ENCODE measurements at regions not wholly inside any gene's neighbourhood (a gene's known extent, or its start where the extent isn't known, plus 50 kb on each side); places are given as distances from the start of the nearest gene placed in this dataset.
A peak's percentile ranks its signal among the peaks of the same experiment; 100 is the strongest.
"Not testable (repeated sequence)": the region's sequence is repeated elsewhere in the genome, so short reads cannot be mapped to it uniquely, and the experiment has no call there.

DNA sequence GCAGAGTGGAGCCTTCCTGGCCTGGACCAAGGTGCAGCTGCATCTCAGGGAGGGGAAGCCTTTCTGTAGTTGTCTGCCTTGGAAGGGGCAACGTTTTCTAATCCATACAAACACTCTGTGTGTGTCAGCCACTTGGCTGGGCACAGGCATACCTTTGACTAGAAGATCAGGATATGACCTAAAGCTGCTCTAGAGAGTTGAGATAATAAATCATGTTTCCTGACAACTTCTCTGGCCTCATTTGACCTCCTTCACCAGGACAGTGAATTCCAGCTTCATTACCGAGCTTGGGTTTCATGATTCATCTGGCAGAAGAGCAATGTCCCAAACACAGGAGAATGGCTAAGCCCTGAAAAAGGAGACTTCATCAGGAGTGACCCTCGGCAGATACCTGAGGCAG, 89.6 kb upstream of the KIT start:
- peak; percentile 67 for DNase-seq (ENCODE audit: insufficient read length, low spot score)

GRCh38 chr4:54570822-54571221, 86.9 kb upstream of the KIT start:
- FAIRE-seq, result no peak
- no peak for DNase-seq (ENCODE audit: insufficient read length, low spot score)

More for the DNA sequence above, 89.6 kb upstream of the KIT start:
- no peak for FAIRE-seq

DNA sequence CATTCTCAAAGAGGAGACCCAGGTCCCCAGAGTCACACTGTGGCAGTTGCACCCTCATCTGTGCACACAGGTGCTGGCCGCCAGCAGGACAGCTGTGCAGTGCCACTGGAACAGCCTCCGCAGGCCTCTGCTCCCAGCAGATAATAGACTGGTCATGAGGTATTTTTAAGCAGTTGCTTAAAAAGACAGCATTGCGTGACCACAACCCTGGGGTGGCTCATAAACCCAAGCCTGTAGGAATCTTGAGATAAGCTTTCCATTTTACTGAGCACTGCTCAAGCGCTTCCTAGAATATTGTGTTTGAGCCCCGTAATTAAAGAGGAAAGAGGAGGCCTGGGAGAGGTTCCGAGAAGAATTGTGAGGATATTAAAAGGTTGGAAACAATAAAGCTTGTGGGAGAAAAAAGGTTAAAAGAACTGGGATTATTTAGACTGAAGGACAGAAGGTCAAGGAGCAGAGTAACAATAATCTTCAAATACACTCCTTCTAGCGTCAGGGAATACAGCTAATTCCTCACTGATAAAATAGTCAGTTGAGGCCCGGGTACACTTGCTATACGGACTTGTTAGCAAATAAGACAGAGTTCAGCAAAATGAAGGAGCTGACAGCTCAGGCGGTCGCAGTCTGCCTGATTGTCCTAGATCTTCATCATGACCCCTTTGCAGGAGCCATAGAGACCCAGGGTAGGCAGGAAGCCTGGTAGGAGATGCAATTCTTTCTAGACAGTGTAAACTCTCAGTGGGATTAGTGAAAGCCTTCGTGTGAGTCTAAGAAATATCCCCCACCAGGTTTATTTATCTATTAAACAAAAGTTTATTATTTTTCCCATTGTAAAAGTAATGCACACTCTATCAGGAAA, 86.2 kb upstream of the KIT start:
- DNase-seq (ENCODE audit: insufficient read length, low spot score) (no peak), FAIRE-seq (no peak)

DNA sequence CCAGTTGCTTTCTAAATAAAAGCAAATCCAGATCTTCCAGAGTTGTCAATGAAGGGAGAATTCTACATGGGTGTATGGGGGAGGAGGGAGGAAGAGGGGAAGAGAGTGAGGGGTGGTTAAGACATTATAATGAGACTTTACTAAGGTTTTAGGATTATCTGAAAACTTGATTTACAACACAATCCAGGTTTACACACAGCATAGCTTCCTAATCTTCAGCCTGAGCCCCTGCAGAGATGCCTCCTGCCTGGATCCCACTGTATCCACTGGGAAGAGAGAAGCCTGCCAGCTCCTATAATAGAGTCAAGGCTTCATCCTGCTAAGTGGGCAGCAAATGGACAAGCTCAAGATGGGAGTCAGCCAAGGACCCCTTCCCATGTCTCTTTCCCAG, 85.6 kb upstream of the KIT start:
- DNase-seq (ENCODE audit: insufficient read length, low spot score) (no peak), FAIRE-seq (no peak)

GRCh38 chr4:54574500-54574899, 83.3 kb upstream of the KIT start:
- DNase-seq (ENCODE audit: insufficient read length, low spot score) (no peak), FAIRE-seq (no peak)

GRCh38 chr4:54575919-54576318, 81.8 kb upstream of the KIT start:
- no peak for FAIRE-seq

GRCh38 chr4:54581807-54582206, 76.0 kb upstream of the KIT start:
- FAIRE-seq, result no peak
- no peak for DNase-seq (ENCODE audit: insufficient read length, low spot score)

More at GRCh38 chr4:54575919-54576318, 81.8 kb upstream of the KIT start:
- DNase-seq (ENCODE audit: insufficient read length, low spot score), result no peak

- no peak for DNase-seq (ENCODE audit: insufficient read length, low spot score)
- FAIRE-seq, result no peak
These were observed 72.3 kb upstream of the KIT start for GRCh38 chr4:54585321-54586000.

DNA sequence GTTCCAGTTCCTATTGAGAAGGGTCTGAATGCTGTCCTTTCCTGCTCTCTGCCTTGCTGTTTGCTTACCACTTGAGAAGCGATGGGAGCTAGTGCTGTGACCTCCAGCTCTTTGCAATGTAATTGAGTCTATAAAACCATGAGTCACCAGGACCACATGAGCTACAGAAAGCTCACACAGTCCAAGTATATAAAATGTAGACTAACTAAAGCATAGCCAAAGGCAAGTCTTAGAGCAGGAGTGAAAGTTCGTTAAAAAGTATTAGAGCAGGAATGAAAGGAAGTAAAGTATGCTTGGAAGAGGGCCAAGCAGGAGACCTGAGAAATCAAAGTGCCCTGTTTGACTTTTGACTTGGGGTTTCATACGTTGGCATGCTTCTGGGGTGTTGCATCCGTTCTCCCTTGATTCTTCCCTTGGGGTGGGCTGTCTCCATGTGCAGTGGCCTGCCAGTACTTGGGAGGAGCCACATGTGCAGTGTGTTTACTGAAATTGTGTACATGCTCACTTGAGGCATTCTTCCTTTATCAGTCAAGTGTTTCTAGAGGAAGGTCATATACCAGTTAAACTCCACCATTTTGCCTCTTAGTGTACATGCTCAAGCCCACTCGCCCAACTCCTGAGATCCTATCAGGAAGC, 71.3 kb upstream of the KIT start:
- FAIRE-seq (no peak), DNase-seq (ENCODE audit: insufficient read length, low spot score) (peak; percentile 37)

DNA sequence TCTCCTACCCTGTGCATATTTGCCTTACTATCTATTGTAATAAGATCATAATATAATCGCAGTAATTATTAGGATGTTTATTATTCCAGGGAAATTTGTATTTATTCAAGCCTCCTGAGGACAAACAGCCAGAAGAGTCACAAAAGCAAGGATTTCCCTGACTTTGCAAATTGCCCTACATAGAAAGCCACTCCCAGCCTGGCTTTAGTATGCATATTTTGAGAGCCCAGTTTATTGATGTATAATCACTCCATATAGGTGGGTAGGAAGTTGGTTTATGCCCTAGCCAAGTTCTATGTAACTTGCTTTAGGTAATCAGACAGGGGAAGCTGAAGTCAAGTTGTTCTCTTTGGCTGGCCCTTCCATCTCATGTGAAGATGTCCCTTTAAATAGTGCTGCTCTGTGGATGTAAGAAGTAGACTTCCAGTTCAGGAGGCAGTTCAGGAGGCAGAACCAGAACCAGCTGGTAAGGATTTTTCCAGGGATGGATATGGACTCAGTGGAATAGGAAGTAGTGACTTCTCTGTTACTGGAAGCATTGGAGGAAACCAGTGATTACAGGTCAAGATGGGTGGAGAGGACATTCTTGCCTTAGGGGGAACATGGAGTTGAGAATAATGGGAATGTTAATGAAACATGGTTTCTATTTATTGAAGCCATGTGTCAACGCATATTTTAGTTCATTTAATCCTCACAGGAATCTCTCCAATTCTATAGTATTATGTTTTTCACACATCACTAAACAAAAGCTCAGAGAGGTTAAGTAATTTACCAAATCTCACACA, 70.5 kb upstream of the KIT start:
- FAIRE-seq (no peak), DNase-seq (ENCODE audit: insufficient read length, low spot score) (no peak)

GRCh38 chr4:54588404-54588803, 69.4 kb upstream of the KIT start:
- FAIRE-seq, result no peak
- no peak for DNase-seq (ENCODE audit: insufficient read length, low spot score)

DNA sequence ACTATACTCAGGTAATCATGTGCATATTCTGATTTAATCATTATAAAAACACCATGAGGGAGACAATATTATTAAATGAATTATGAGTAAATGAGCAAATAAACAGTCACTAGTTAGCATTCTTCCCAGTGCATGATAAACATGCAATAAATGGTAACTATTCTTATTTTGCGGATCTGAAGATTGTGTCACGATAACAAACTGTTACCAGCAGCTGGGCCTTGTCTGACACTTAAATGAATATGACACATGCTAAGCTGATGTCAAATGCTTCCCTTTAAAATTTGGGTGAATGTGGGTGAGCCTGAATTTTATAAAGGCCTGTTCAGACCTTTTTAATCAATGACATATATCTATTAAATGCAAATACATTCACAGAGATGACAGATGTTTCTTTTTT, 68.2 kb upstream of the KIT start:
- DNase-seq (ENCODE audit: insufficient read length, low spot score) (no peak), FAIRE-seq (no peak)

DNA sequence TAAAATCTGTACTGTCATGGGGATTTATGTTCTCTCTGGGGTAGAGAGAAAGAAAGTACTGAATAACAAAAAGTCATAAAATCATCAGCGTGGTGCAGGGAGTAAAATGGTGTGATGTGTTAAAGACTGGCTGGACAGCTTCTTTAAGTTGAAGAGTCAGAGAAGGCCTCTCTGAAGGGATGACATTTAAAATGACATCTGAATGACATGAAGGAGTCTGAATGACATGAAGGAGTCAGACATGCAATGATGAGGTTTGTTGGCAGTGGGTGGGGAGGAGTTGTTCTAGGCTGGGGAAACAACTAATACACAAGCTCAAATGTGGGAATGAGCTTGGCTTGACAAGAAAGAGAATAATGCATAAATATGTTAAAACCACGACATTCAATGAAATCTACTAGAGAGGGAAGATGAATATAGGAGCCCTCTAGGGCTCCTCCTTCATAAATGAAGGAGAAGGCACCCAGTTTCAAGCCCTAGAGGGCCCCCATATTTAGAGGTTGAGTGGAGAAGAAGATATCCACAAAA, 63.9 kb upstream of the KIT start:
- DNase-seq (ENCODE audit: insufficient read length, low spot score) (no peak), FAIRE-seq (no peak)

DNA sequence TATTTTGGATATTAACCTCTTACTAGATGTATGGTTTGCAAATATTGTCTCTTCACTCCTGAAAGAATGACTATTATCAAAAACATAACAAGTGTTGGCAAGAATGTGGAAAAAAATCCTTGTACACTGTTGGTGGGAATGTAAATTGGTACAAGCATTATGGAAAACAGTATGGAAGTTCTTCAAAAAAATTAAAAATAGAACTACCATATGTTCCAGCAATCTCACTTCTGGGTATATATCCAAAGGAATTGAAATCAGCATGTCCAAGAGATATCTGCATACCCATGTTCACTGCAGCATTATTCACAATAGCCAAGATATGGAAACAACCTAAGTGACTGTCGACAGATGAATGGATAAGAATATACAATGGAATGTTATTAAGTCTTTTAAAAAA, 61.6 kb upstream of the KIT start:
- FAIRE-seq, result no peak
- no peak for DNase-seq (ENCODE audit: insufficient read length, low spot score)

DNA sequence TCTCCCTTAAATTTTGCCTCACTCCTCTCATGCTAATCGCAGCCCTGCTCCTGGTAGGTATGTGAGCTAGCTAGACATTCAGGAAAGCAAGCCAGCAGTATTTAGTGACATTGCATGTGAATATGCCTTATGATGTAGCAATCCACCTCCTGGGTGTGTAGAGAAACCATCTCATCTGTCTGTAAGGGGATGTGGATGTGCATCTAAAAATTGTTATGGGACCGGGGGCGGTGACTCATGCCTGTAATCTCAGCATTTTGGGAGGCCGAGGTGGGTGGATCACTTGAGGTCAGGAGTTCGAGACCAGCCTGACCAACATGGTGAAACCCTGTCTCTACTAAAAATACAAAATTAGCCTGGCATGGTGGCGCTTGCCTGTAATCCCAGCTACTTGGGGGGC, 60.1 kb upstream of the KIT start:
- FAIRE-seq; DNase-seq (ENCODE audit: insufficient read length, low spot score): not testable (repeated sequence)

- FAIRE-seq; DNase-seq (ENCODE audit: insufficient read length, low spot score): not testable (repeated sequence)
These were observed 55.6 kb upstream of the KIT start for GRCh38 chr4:54602175-54602574.

- DNase-seq (ENCODE audit: insufficient read length, low spot score) (no peak), FAIRE-seq (no peak)
These were observed 50.7 kb upstream of the KIT start for GRCh38 chr4:54607067-54607466.

- FAIRE-seq (no peak), DNase-seq (ENCODE audit: insufficient read length, low spot score) (no peak)
These were observed 50.2 kb upstream of the KIT start for GRCh38 chr4:54607521-54607920.

Data from HTR-8/SVneo (cell line).